IMR-90 (cell line): ENCODE measurements at regions not wholly inside any gene's neighbourhood (a gene's known extent, or its start where the extent isn't known, plus 50 kb on each side); places are given as distances from the start of the nearest gene placed in this dataset.

Source experiments
- ATAC-seq: fragments of 200-7000 bp; cut with Tn5 transposase; 2 replicates; pipeline ENCODE4 v1.9.1; 2020; ENCODE audit warnings: low read depth, mild to moderate bottlenecking, moderate library complexity
- BruUV-seq: library from RNA; stranded (reverse); fragments of 400-500 nt; replicated peaks from 2 replicates; lab custom pipeline; 2021; lab: Mats Ljungman, UMichigan
- CTCF ChIA-PET: fragments of 300-600 bp; formaldehyde crosslinking; extraction: SDS; loops from one replicate; lab custom pipeline; 2021; ENCODE audit warnings: antibody characterized with exemption; lab: Yijun Ruan, JAX
- POLR2A ChIA-PET: fragments of 300-600 bp; sonication (Branson Sonifier 250); formaldehyde crosslinking; loops from one replicate; lab custom pipeline; 2022; ENCODE audit warnings: antibody characterized with exemption; ENCODE audit not compliant: unreplicated experiment; lab: Charles Lee
- DNase-seq: peaks from one replicate; pipeline ENCODE4 v3.0.0; 2013
- H2AFZ ChIP-seq: replicated peaks from 2 replicates; pipeline ENCODE3; 2013; ENCODE audit warnings: low read length, mild to moderate bottlenecking; ENCODE audit not compliant: poor library complexity
- H2AK5ac ChIP-seq: 2 replicates; pipeline ENCODE4 v1.6.1; 2013; ENCODE audit warnings: low read depth, low read length, inconsistent platforms
- H2AK9ac ChIP-seq: replicated peaks from 2 replicates; pipeline ENCODE3; 2013; ENCODE audit warnings: mild to moderate bottlenecking, low read depth, low read length, moderate library complexity; ENCODE audit not compliant: poor library complexity
- H2BK120ac ChIP-seq: 2 replicates; pipeline ENCODE4 v1.6.1; 2013; ENCODE audit warnings: low read depth, low read length, inconsistent platforms
- H2BK15ac ChIP-seq: 3 replicates; pipeline ENCODE4 v1.6.1; 2013; ENCODE audit warnings: low read depth, low read length, inconsistent platforms
- H2BK20ac ChIP-seq: 2 replicates; pipeline ENCODE4 v1.6.1; 2013; ENCODE audit warnings: low read depth, mild to moderate bottlenecking, inconsistent platforms, low read length, moderate library complexity
- H2BK5ac ChIP-seq: 2 replicates; pipeline ENCODE4 v1.6.1; 2013; ENCODE audit warnings: mild to moderate bottlenecking, low read depth, low read length, inconsistent platforms; ENCODE audit not compliant: poor library complexity, severe bottlenecking
- H3K14ac ChIP-seq: replicated peaks from 2 replicates; pipeline ENCODE4 v1.6.1; 2013; ENCODE audit warnings: low read depth, low read length, inconsistent platforms
- H3K18ac ChIP-seq: 2 replicates; pipeline ENCODE4 v1.6.1; 2013; ENCODE audit warnings: low read depth, low read length, control low read depth
- H3K23ac ChIP-seq: 2 replicates; pipeline ENCODE4 v1.6.1; 2013; ENCODE audit warnings: low read depth, low read length, inconsistent platforms
- H3K27ac ChIP-seq: 2 replicates; pipeline ENCODE4 v1.5.1; 2013; ENCODE audit warnings: mild to moderate bottlenecking, control low read depth, low read length; ENCODE audit not compliant: insufficient read depth
- H3K27me3 ChIP-seq: 2 replicates; pipeline ENCODE4 v1.6.1; 2013; ENCODE audit warnings: low read length; ENCODE audit not compliant: control insufficient read depth, insufficient read depth
- H3K36me3 ChIP-seq: 2 replicates; pipeline ENCODE4 v1.6.1; 2013; ENCODE audit warnings: low read length, mixed read lengths; ENCODE audit not compliant: control insufficient read depth, insufficient read depth
- H3K4ac ChIP-seq: 2 replicates; pipeline ENCODE4 v1.6.1; 2013; ENCODE audit warnings: low read depth, low read length, inconsistent platforms
- H3K4me1 ChIP-seq: 2 replicates; pipeline ENCODE4 v1.6.1; 2013; ENCODE audit warnings: low read length, mixed read lengths; ENCODE audit not compliant: control insufficient read depth, insufficient read depth
- H3K4me2 ChIP-seq: 2 replicates; pipeline ENCODE4 v1.6.1; 2013; ENCODE audit warnings: low read depth, mild to moderate bottlenecking, control low read depth, low read length, moderate library complexity
- H3K4me3 ChIP-seq: 2 replicates; pipeline ENCODE4 v1.5.1; 2013; ENCODE audit warnings: low read depth, mild to moderate bottlenecking, control low read depth, low read length, moderate library complexity; ENCODE audit not compliant: insufficient read depth
- H3K56ac ChIP-seq: 2 replicates; pipeline ENCODE4 v1.6.1; 2013; ENCODE audit warnings: low read length, inconsistent platforms; ENCODE audit not compliant: insufficient read depth; ENCODE audit errors: extremely low read depth
- H3K79me1 ChIP-seq, 2 experiments: 2 replicates each; pipeline ENCODE4 v1.6.1; 2013; ENCODE audit warnings: low read length in 2 of 2, inconsistent platforms in 1 of 2, low read depth in 1 of 2
- H3K9ac ChIP-seq: 2 replicates; pipeline ENCODE4 v1.6.1; 2013; ENCODE audit warnings: low read depth, low read length, control low read depth
- H3K9me1 ChIP-seq: 2 replicates; pipeline ENCODE4 v1.6.1; 2013; ENCODE audit warnings: low read length, inconsistent platforms; ENCODE audit not compliant: insufficient read depth
- H3K9me3 ChIP-seq: 2 replicates; pipeline ENCODE4 v1.6.1; 2013; ENCODE audit warnings: low read length; ENCODE audit not compliant: control insufficient read depth, insufficient read depth
- H4K20me1 ChIP-seq: 2 replicates; pipeline ENCODE4 v1.6.1; 2013; ENCODE audit warnings: low read length, inconsistent platforms; ENCODE audit not compliant: insufficient read depth
- H4K5ac ChIP-seq: 2 replicates; pipeline ENCODE4 v1.6.1; 2013; ENCODE audit warnings: mild to moderate bottlenecking, low read depth, low read length, control low read depth
- H4K8ac ChIP-seq, 2 experiments: 2 replicates each; pipeline ENCODE4 v1.6.1; 2013; ENCODE audit warnings: low read depth in 2 of 2, low read length in 2 of 2, control low read depth in 1 of 2, inconsistent platforms in 1 of 2
- H4K91ac ChIP-seq: 2 replicates; pipeline ENCODE4 v1.6.1; 2013; ENCODE audit warnings: low read depth, low read length, inconsistent platforms; ENCODE audit not compliant: insufficient read depth
- CHD1 ChIP-seq: IDR thresholded peaks from 2 replicates; pipeline ENCODE4 v1.6.1; 2012; ENCODE audit warnings: low read depth, low read length, improper control_type of control experiment
- MAFK ChIP-seq: IDR thresholded peaks from 2 replicates; pipeline ENCODE4 v1.6.1; 2012; ENCODE audit warnings: low read depth, low read length, improper control_type of control experiment
- MAZ ChIP-seq: IDR thresholded peaks from 2 replicates; pipeline ENCODE4 v1.6.1; 2012; ENCODE audit warnings: low read depth, mild to moderate bottlenecking, low read length, improper control_type of control experiment, moderate library complexity, borderline replicate concordance
- MXI1 ChIP-seq: IDR thresholded peaks from 2 replicates; pipeline ENCODE4 v1.6.1; 2012; ENCODE audit warnings: low read depth, mild to moderate bottlenecking, low read length, moderate library complexity, borderline replicate concordance
- NFE2L2 ChIP-seq: fragments of 150-350 bp; IDR thresholded peaks from 2 replicates; pipeline ENCODE4 v1.6.1; 2016; ENCODE audit warnings: low read depth, mild to moderate bottlenecking, low read length
- RCOR1 ChIP-seq: IDR thresholded peaks from 2 replicates; pipeline ENCODE4 v1.6.1; 2012; ENCODE audit warnings: mild to moderate bottlenecking, low read length, improper control_type of control experiment; ENCODE audit not compliant: insufficient replicate concordance
- RFX5 ChIP-seq: IDR thresholded peaks from 2 replicates; pipeline ENCODE4 v1.8.0; 2012; ENCODE audit warnings: low read depth, mild to moderate bottlenecking, low read length, moderate library complexity
- SMC3 ChIP-seq: fragments of 150-350 bp; IDR thresholded peaks from 2 replicates; pipeline ENCODE4 v1.6.1; 2016; ENCODE audit warnings: low read depth, mild to moderate bottlenecking, antibody characterized with exemption, low read length, moderate library complexity
- WGBS, 2 experiments: methylation state at CpG; one replicate each; pipeline versions ENCODE4 v1.1.5 to v1.1.7; 2013; ENCODE audit warnings: missing lambda C conversion rate in 2 of 2; ENCODE audit not compliant: insufficient read length in 1 of 2; ENCODE audit errors: extremely low coverage in 2 of 2; 5-methylcytosine and 5-hydroxymethylcytosine counted together
- dilution Hi-C: fragments of 300-500 bp; cut with HindIII; formaldehyde crosslinking; loops from one replicate; pipeline ENCODE4 v1.14.3; 2018; ENCODE audit warnings: low sequenced_read_pairs; ENCODE audit not compliant: unreplicated experiment
- in situ Hi-C: fragments of 300-500 bp; cut with MboI; formaldehyde crosslinking; loops from 3 replicates; pipeline ENCODE4 v1.14.3; 2019; ENCODE audit warnings: low sequenced_read_pairs, inconsistent platforms, mixed read lengths
- intact Hi-C: fragments of 100-400 bp; cut with micrococcal nuclease; formaldehyde crosslinking; loops from 2 replicates; pipeline ENCODE4 v1.10.0; 2022
- TF ChIP-seq, protein P1 (sequence below): conservative IDR thresholded peaks from 2 replicates; pipeline ENCODE4 v1.5.1; 2012; ENCODE audit warnings: mild to moderate bottlenecking, low read depth, low read length, improper control_type of control experiment
- TF ChIP-seq, protein P2 (sequence below): fragments of 150-350 bp; IDR thresholded peaks from 2 replicates; pipeline ENCODE4 v1.6.1; 2017; ENCODE audit warnings: mild to moderate bottlenecking, antibody characterized with exemption, low read length, low read depth
- TF ChIP-seq, protein P3 (sequence below): fragments of 150-350 bp; IDR thresholded peaks from 2 replicates; pipeline ENCODE4 v1.6.1; 2016; ENCODE audit warnings: low read depth, mild to moderate bottlenecking, low read length, moderate library complexity, borderline replicate concordance

DNA sequence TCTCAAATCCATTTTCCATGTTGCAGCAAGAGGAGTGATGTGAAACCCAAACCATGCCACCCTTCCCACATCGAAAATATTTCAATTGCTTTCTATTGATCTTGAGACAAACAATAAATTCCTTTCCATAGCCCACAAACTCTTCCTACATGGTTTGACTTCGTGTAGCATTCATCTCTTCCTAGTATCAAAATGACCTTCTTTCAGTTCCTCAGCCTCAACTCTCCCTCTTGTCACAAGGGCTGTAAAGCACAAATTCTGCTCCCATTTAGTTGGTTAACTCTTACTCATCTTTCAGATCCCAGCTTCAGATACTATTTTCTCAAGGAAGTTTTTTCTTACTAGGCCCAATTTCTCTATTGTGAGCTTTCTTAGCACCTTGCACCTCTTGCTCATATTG is 99.0 kb downstream of the ZNF281 start:
- 0 out of 2 replicates have a peak overlapping the region, but pooled peaks have one; percentile 45 for H3K4ac ChIP-seq
- POLR2A ChIA-PET: no interaction called here
- no peak overlapping the region for H4K91ac ChIP-seq
- H2BK20ac ChIP-seq: peak overlapping the region; percentile 57; the same call in 1 of the 2 replicates
- H3K4me1 ChIP-seq: peaks cover 4% of the 10 kb centered on the region
- peak overlapping the region; percentile 35; the same call in 1 of the 2 replicates for H3K18ac ChIP-seq
- in situ Hi-C loops (no loop called here), dilution Hi-C loops (no loop called here), intact Hi-C loops (no loop called here)
- H2BK5ac ChIP-seq: peak overlapping the region; percentile 62
- no peak overlapping the region for H3K4me3 ChIP-seq
- no peak overlapping the region for H3K23ac ChIP-seq
- CTCF ChIA-PET: no interaction called here
- WGBS, 2 experiments: 78% methylated on average over 2 of the region's 2 CpGs; no CpG with 5 or more reads in 1 of the 2 experiments
- H4K5ac ChIP-seq: peak overlapping the region; percentile 79; the same call in 1 of the 2 replicates
- H3K14ac ChIP-seq: peak overlapping the region; percentile 30; the same call in 1 of the 2 replicates
- no peaks in the 10 kb centered on the region for H3K27me3 ChIP-seq
- H3K27ac ChIP-seq: no peak overlapping the region
- no peaks in the 10 kb centered on the region for H4K20me1 ChIP-seq
- BruUV-seq: no TSS peak
- H2AFZ ChIP-seq: no peak overlapping the region
- no peaks in the 10 kb centered on the region for H3K79me1 ChIP-seq
- TF ChIP-seq MAZ (no peak), NFE2L2 (no peak), RCOR1 (no peak), RFX5 (no peak), MAFK (no peak), SMC3 (no peak), CHD1 (no peak), MXI1 (no peak)
- TF ChIP-seq, protein P1, sequence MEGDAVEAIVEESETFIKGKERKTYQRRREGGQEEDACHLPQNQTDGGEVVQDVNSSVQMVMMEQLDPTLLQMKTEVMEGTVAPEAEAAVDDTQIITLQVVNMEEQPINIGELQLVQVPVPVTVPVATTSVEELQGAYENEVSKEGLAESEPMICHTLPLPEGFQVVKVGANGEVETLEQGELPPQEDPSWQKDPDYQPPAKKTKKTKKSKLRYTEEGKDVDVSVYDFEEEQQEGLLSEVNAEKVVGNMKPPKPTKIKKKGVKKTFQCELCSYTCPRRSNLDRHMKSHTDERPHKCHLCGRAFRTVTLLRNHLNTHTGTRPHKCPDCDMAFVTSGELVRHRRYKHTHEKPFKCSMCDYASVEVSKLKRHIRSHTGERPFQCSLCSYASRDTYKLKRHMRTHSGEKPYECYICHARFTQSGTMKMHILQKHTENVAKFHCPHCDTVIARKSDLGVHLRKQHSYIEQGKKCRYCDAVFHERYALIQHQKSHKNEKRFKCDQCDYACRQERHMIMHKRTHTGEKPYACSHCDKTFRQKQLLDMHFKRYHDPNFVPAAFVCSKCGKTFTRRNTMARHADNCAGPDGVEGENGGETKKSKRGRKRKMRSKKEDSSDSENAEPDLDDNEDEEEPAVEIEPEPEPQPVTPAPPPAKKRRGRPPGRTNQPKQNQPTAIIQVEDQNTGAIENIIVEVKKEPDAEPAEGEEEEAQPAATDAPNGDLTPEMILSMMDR: no peak
- TF ChIP-seq, protein P2, sequence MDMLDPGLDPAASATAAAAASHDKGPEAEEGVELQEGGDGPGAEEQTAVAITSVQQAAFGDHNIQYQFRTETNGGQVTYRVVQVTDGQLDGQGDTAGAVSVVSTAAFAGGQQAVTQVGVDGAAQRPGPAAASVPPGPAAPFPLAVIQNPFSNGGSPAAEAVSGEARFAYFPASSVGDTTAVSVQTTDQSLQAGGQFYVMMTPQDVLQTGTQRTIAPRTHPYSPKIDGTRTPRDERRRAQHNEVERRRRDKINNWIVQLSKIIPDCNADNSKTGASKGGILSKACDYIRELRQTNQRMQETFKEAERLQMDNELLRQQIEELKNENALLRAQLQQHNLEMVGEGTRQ: no peak
- TF ChIP-seq, protein P3, sequence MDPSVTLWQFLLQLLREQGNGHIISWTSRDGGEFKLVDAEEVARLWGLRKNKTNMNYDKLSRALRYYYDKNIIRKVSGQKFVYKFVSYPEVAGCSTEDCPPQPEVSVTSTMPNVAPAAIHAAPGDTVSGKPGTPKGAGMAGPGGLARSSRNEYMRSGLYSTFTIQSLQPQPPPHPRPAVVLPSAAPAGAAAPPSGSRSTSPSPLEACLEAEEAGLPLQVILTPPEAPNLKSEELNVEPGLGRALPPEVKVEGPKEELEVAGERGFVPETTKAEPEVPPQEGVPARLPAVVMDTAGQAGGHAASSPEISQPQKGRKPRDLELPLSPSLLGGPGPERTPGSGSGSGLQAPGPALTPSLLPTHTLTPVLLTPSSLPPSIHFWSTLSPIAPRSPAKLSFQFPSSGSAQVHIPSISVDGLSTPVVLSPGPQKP: no peak
- no peaks in the 10 kb centered on the region for H3K9me3 ChIP-seq
- H4K8ac ChIP-seq: no peak overlapping the region
- peak overlapping the region; percentile 63; the same call in 2 of the 3 replicates for H2BK15ac ChIP-seq
- no peak for ATAC-seq
- no peaks in the 10 kb centered on the region for H3K9me1 ChIP-seq
- no peak overlapping the region; the same call in 1 of the 2 replicates for H2AK5ac ChIP-seq
- no peaks in the 10 kb centered on the region for H3K36me3 ChIP-seq
- no peak overlapping the region for H3K4me2 ChIP-seq
- H3K56ac ChIP-seq: no peak overlapping the region
- no peak for DNase-seq
- H2BK120ac ChIP-seq: no peak overlapping the region; the same call in 1 of the 2 replicates
- no peak overlapping the region for H3K9ac ChIP-seq
- H2AK9ac ChIP-seq: no peak overlapping the region
